ENCODE measurements at regions not wholly inside any gene's neighbourhood (a gene's known extent, or its start where the extent isn't known, plus 50 kb on each side); places are given as distances from the start of the nearest gene placed in this dataset.
A peak's percentile ranks its signal among the peaks of the same experiment; 100 is the strongest.
"Not testable (repeated sequence)": the region's sequence is repeated elsewhere in the genome, so short reads cannot be mapped to it uniquely, and the experiment has no call there.

DNA sequence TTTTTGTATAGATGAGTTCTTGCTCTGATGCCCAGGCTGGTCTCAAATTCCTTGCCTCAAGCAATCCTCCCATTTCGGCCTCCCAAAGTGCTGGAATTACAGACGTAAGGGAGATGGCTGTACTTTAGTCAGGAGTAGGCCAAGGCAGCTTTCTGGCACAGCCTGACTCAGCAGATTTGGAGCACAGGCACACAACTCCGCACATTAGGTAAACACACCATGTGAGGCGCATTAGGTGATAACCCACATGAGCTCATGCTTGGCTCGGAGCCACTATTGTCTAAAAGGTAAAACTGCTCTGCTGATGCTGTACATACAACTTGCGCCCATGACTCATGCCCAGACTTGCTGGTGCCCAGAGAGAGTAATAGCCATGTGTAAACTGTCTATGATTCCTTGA, 1157.9 kb downstream of the TAF11L14 start:
- peak; percentile 5 for DNase-seq (ENCODE audit: low read depth, low spot score)
- TF ChIP-seq, protein P1, sequence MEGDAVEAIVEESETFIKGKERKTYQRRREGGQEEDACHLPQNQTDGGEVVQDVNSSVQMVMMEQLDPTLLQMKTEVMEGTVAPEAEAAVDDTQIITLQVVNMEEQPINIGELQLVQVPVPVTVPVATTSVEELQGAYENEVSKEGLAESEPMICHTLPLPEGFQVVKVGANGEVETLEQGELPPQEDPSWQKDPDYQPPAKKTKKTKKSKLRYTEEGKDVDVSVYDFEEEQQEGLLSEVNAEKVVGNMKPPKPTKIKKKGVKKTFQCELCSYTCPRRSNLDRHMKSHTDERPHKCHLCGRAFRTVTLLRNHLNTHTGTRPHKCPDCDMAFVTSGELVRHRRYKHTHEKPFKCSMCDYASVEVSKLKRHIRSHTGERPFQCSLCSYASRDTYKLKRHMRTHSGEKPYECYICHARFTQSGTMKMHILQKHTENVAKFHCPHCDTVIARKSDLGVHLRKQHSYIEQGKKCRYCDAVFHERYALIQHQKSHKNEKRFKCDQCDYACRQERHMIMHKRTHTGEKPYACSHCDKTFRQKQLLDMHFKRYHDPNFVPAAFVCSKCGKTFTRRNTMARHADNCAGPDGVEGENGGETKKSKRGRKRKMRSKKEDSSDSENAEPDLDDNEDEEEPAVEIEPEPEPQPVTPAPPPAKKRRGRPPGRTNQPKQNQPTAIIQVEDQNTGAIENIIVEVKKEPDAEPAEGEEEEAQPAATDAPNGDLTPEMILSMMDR (IDR thresholded peaks at IDR 0.05; ENCODE audit: low read depth, low read length) = no peak

GRCh38 chr5:18797222-18797621, 1163.0 kb downstream of the TAF11L14 start:
- in situ Hi-C loops (cut with HindIII; ENCODE audit: low sequenced_read_pairs) = no loop called here
- DNase-seq (ENCODE audit: low read depth, low spot score) = no peak
- no peak overlapping the region for H3K4me3 ChIP-seq (ENCODE audit: low read depth, low read length)
- TF ChIP-seq, protein P1 (IDR thresholded peaks at IDR 0.05; ENCODE audit: low read depth, low read length) = no peak

More for the DNA sequence above, 1157.9 kb downstream of the TAF11L14 start:
- in situ Hi-C loops (cut with HindIII; ENCODE audit: low sequenced_read_pairs) = no loop called here
- H3K4me3 ChIP-seq (ENCODE audit: low read depth, low read length) = no peak overlapping the region

GRCh38 chr5:18798058-18798457, 1163.8 kb downstream of the TAF11L14 start:
- DNase-seq (ENCODE audit: low read depth, low spot score) = no peak
- H3K4me3 ChIP-seq (ENCODE audit: low read depth, low read length) = no peak overlapping the region
- in situ Hi-C loops (cut with HindIII; ENCODE audit: low sequenced_read_pairs) = no loop called here
- TF ChIP-seq, protein P1 (IDR thresholded peaks at IDR 0.05; ENCODE audit: low read depth, low read length) = no peak

GRCh38 chr5:18799482-18800128, 1165.3 kb downstream of the TAF11L14 start:
- TF ChIP-seq, protein P1 (IDR thresholded peaks at IDR 0.05; ENCODE audit: low read depth, low read length) = no peak
- in situ Hi-C loops (cut with HindIII; ENCODE audit: low sequenced_read_pairs) = no loop called here

GRCh38 chr5:18800293-18801025, 1166.2 kb downstream of the TAF11L14 start:
- in situ Hi-C loops (cut with HindIII; ENCODE audit: low sequenced_read_pairs) = no loop called here
- H3K4me3 ChIP-seq (ENCODE audit: low read depth, low read length) = no peak overlapping the region
- TF ChIP-seq, protein P1 (IDR thresholded peaks at IDR 0.05; ENCODE audit: low read depth, low read length) = no peak
- no peak for DNase-seq (ENCODE audit: low read depth, low spot score)

More at GRCh38 chr5:18799482-18800128, 1165.3 kb downstream of the TAF11L14 start:
- no peak overlapping the region for H3K4me3 ChIP-seq (ENCODE audit: low read depth, low read length)
- DNase-seq (ENCODE audit: low read depth, low spot score) = no peak

- DNase-seq (ENCODE audit: low read depth, low spot score); in situ Hi-C loops (cut with HindIII; ENCODE audit: low sequenced_read_pairs); H3K4me3 ChIP-seq (ENCODE audit: low read depth, low read length): not testable (repeated sequence)
These were observed 1167.2 kb downstream of the TAF11L14 start for GRCh38 chr5:18801413-18801812.

DNA sequence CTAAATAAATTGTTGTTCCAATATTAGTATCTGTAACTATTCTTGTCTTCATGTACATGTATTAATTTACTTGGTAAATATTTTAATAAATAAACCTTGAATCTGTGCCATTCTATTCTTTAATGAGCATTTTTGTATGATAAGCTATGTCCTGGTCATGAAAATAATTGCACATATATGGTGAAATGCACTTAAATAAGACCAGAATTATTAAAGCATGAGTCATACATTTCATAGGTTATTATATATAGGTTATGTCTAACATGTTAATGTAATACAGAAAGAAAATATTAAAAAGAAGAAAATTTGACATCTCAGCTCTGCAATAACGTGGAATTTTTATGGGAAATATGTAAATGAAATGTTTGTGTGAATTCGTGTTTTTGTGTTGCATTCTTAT, 1168.1 kb downstream of the TAF11L14 start:
- no peak for DNase-seq (ENCODE audit: low read depth, low spot score)
- in situ Hi-C loops (cut with HindIII; ENCODE audit: low sequenced_read_pairs) = no loop called here
- TF ChIP-seq, protein P1 (IDR thresholded peaks at IDR 0.05; ENCODE audit: low read depth, low read length) = no peak
- H3K4me3 ChIP-seq (ENCODE audit: low read depth, low read length) = no peak overlapping the region

Measured in astrocyte of the spinal cord (primary cell).